ENCODE measurements at regions not wholly inside any gene's neighbourhood (a gene's known extent, or its start where the extent isn't known, plus 50 kb on each side); places are given as distances from the start of the nearest gene placed in this dataset.

GRCh38 chr12:33314223-33314622 lies 125.4 kb downstream of the SYT10 start:
- TF ChIP-seq POLR2A (IDR thresholded peaks at IDR 0.05), result no peak
- TF ChIP-seq CTCF (IDR thresholded peaks at IDR 0.05), result no peak
- TF ChIP-seq EP300 (IDR thresholded peaks at IDR 0.05), result no peak

Data from tibial nerve (tissue), 4 donors.